GM21529 (cell line): ENCODE measurements at regions not wholly inside any gene's neighbourhood (a gene's known extent, or its start where the extent isn't known, plus 50 kb on each side); places are given as distances from the start of the nearest gene placed in this dataset.

Source experiments
- ATAC-seq: cut with Tn5 transposase; IDR thresholded peaks from one replicate; pipeline ENCODE4 v1.9.1; 2021; ENCODE audit not compliant: unreplicated experiment

DNA sequence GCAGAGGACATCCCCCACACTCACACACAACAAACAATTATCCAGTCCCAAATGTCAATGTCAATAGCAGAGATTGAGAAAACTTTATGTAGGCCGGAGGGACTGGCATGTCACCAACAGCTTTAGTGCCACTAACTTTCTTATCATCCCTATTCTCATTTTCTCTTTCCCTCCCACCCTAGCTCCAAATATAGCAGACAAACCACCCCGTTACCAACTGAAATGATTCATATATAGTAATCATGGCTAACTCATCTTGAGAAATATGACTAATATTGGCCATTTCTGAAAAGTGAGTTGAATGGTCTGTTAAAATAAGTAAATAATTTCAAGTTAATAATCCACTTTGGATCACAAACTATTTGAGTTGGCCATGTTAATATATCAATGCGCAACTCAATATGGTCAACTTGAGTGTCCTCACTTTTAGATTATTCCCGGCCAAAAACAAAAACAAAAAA is 242.1 kb upstream of the RND3 start:
- ATAC-seq, result peak; percentile 59

DNA sequence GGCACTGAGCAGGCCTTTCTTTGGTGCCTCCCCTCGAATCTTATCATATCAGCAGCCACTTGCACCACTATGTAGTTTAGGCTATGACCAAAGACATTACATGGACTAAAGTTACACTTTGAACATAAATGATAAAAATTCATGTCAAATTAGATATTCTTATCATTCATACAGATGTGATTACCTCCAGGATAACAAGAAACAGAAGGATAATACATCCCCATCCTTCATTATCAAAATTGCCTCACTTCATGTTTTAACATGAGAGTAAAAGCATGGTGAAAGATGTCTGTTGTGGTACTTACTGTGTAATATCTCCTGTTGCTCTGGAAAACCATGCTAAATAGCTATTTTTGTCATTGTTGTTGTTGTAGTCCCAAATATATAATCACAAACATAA is 230.8 kb upstream of the RND3 start:
- no peak for ATAC-seq

DNA sequence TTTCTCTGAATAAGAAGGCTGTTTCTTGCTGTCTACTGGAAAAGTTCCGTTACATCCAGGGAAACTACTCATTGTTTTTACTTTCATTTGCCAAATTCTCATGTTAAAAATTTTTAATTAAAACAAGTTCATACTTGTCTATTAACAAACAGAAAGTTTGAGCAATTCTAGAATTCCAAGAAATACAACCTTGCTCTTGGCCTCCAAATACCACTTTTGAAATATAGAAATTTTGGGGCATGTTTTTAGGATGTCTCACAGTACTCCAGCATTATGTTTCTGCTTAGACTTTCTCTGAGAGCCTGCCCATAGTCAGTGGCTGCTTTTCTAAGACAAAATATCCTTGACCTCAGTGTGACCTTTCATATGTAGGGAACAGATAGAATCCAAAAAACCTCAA is 228.7 kb upstream of the RND3 start:
- no peak for ATAC-seq

DNA sequence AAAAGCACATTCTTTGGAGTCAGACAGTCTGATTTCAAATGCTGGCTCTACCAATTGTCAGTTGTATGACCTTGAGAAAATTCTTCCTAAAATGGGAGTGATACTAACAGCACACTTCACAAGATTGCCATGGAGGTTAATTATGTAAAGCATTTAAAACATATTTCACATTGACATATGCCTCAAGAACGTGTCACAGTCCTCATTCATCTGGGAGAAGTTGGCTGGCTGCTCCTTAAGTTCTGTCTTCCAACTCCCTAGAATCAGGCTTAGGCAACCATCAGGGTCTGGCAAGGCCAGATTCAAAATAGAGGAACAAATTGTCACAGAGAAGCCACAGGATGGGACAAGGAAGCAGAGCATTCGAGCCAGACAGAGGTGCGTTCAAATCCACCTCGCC is 228.0 kb upstream of the RND3 start:
- ATAC-seq, result no peak

DNA sequence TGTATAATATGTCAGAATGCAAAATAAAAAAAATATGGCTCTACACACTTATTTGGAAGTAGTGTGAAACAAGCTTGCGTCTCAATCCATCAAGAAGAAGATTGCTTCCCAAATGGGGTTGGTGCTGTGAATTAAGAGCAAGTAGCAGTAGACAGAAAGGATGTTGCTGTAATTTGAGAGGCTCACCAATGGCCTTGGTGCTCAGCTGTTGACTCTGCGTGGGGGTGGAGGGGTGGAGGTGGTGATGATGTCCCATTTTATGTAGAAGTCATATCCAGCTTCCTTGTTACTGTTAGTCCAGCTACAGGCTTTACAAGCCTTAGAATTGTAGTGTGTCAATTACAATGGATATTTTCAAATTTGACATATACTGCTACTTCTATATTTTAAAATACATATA is 223.4 kb upstream of the RND3 start:
- no peak for ATAC-seq

DNA sequence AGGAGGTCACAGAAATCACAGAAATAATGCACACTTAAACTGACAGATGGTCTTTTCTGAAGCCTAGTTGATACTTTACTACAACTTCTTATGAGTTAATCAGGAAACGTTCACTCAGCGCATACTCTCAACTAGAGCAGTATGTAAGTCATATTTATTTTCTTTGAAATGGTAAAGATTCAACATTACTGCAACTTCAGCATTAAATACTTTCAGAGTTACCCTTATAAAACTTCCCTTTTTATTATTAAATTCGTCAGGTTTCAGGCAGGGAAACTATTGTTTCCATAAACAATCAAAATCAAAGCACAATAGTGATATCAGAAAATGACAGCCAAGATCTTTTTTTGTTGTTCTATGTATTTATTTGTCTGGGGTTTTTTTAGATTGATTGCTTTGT is 222.6 kb upstream of the RND3 start:
- no peak for ATAC-seq

DNA sequence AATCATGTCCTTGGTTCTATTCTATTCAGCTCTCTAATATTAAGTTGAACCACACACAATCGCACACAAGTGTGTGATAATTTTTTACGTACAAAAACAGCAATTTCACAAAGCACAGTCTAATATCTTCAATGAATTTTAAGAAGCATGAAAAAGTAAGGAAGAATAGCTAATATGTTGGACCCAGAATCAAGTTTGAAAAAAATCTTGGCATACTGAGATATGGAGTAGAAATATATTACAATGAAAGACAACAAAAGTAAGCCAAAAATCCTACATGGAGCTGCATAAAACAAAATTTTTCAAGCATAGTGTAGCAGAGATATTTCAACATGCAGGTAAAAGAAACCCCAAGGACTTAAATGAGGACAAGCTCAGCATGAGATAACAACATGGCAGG is 219.1 kb upstream of the RND3 start:
- ATAC-seq, result no peak

DNA sequence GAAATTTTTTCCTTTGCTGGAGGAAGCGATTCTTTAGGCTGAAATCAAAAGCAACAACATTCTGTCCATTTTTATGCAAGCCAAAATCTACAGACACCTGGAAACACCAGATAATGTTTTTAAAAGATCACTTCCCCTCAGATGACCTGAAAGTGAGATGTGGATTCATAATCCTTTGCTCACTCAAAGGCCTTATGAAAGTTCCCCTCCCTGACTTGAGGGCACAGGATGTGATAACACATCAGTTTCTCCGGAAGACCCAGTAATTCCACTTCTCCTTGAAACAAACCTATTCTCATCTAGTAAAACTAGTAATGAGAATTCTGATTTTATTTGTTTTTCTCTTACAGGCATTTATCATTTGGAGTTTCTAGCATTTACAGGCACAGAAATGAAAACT is 218.3 kb upstream of the RND3 start:
- peak; percentile 59 for ATAC-seq

DNA sequence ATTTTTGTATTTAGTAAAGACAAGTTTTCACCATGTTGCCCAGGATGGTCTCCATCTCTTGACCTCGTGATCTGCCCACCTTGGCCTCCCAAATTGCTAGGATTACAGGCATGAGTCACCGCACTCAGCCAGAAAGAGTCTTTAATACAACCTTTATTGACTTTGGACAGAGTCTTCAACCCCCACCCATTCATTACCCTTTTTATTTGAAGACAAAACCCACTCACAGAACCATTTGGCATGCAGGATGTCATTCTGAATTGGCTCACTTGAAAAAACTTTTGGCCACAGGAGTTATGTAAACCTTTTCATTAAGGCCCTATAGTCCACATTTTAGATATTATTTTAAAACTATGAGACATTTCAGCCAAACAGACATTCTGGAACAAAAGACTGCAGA is 217.9 kb upstream of the RND3 start:
- ATAC-seq, result no peak

DNA sequence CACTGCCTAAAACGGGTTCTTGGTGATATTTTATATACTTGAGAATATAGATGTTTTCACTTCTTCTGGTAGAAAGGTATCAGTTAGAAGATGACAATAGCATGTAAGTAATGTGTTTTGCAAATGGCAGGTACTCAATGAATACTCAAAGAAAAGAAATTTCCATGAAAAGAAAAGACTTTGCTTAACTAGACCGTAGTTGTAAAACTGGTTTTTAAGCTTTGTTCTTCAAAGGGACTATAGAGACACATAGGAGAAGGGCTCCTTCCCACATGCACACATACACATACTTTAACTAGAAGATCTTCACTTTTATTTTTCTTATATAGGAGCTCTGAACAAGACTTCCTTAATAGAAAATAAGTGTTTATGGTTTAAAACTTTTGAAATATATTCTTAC is 215.3 kb upstream of the RND3 start:
- ATAC-seq, result no peak

DNA sequence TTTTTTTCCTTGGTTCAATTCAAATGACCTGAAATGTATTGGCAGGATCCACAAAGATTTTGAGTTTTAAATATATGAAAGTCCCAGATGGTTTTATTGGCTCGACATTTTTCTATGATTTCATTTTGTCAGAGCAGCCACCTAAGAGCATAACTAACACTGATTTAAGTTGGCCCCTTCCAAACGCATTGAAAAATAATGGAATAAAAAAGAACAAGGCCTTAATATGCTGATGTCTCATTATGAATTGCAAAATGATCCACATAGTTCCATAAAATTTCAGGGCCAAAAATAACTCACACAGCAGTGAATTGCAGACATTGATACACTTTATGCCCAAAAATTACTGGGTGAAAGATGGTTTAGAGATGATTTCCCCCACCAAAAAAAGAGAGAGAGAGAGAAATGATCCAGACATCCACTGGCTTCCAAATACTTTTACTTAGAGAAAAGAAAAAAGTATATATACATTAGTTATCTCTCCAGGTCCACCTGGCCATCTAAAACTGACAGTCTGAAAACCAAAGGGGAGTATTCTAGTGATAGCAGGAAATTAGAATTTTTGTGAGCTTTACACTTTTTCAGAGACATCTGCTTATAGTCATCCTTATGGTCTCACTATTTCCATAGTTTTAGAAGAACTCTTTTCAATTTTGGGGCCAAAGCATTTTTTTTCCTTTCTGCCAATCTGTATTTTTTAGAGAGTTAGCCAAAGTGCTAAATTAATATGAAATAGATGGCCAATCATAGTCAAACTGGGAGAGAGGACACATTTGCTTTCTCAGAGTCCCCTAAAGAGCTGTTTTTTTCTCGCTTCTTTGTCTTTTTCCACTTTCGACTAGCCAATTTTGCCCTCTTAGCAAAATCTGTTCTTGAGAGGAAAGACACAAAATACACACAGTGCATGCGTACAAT is 213.5 kb upstream of the RND3 start:
- ATAC-seq, result no peak

DNA sequence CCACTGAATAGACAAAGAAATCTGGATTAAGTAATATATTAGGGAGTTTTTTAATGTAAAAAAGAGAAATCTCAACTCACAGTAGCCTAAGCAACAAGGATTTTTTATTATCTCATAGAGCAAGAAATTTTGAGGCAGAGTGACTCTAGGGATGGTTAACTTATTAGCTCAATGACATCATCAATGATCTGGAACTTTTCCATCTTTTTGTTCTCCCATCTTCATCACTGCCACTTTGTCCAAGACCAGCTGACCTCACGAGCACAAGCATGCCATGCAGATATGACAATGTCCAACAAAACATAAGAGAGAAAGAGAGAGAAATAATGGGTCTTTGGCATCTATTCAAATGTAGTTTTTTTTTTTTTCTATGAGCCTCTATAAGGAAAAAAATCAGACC is 211.8 kb upstream of the RND3 start:
- no peak for ATAC-seq

DNA sequence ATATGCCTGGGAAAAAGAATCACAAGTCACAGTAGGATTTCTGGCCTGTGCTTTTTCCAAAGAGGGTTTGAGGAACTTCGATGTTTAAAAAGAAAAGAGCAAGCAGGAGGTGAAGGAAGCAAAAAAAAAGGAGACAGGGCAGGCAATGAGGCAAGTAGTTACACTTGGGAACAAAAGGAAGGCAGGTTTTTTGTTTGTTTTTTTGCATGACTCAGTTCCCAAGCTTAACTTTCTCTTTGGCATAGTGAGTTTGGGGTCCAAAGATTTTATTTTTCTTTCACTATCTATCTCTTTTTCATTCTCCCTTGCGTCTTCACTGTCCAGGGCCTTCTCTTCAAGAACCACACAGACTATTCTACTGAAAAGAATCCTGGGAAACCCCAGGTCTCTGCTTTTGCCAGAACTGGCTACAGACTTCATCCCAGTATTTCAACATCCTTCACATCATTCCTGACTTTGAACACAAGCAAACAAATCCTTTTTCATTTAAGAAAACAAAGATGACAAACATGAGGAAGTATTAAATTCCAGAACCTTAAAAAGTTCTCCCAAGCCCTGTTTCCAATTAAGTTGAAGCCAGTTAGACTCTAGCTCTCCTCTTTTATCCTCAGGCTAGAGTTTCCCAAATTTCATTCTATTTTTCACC is 210.7 kb upstream of the RND3 start:
- ATAC-seq, result no peak

DNA sequence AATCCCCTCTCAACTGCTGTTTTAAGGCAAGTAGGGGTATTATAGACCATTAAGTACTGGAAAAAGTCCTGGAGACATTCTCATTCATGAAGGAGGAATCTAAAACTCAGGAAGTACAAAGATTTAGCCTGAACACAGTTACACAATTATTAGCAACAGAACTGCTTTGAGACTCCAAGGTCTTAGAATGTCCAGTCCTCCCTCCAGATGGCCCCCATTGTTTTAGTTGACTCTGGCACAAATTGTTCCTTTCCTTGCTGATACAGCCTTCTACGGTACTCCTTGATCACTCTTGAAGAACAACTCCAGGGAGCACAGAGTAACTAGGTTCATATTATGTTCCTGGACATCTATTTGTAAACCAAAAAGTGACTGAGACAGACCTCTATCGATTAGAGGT is 210.1 kb upstream of the RND3 start:
- ATAC-seq, result no peak

DNA sequence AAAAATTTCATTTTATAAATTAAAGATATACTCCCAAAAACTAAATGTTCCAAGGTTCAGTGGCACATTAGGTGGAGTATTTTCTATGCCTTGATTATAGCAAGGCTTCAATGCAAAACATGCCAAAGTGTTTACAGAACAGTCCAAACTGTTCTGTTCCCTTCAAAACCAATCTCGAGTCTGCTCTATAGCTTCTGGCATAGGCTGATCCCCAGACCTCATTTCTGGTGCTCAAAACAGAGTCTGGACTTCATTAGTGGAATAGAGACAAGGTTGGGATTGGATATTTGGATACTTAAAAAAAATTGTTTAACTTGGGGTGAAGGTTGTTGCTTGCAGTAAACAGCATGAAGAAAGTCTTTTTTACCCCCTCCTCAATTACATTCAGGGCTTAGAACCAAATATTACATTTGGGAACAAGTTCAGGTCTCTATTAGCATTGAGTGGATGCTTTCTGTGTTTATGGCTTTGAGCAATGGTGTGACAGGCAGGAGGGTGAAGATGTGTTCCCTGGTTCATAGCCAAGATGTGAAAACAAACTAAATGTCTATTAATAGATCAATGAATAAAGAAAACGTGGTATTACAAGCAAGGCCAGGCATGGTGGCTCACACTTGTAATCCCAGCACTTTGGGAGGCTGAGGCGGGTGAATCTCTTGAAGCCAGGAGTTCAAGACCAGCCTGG is 208.1 kb upstream of the RND3 start:
- no peak for ATAC-seq

DNA sequence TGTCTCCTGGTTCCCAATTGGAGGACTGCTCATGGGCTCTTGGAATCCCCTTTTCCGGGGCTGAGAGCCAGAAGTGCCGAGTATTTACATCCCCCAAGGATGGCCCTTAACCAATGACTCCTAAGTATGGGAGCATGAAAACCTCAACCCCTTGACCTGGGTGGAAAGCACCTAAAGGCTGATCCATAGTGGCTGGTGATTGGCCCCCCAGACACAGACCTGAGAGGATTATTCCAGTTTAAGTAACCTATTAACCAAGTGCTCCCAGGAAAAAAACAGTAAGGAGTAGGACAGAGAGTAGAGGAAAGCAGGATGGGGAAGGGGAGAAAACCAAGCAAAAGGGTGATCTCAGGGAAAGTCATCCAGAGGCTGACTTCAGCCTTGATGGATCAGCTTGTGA is 206.1 kb upstream of the RND3 start:
- no peak for ATAC-seq

DNA sequence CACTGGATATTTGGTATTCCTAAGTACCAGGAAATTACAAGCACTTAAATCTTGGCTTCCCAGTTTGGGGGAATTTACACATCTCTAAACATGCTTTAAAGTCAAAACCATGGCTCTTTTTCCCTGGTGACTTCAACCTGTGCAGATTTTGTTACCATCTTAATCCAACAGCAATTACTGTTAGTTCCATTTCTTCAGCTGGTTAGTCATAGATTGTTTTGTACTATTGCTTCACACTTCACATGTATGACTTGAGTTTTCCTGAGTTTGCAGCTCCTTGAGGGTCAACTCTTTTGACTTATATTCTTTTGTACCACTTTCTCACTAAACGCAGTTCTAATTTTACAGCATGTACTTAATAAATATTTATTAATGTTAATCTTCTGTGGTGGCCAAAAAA is 203.4 kb upstream of the RND3 start:
- ATAC-seq, result no peak

DNA sequence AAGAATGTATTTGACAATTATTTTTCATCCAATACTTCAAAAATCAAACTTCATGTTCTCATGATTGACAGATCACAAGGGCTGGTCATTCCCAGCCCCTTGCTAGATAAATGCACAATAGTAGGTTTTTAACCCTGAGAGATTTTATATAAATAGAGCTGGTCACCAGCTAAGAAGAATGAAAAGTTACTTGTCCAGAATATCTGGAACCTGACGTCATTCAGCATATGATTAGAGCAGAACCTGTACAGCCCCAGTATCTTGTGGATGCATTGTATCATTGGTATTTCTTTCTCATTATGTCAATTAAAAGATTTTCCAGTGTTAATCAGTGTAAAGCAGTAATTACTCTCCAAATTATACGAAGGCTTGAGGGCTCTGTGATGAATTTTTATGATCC is 202.8 kb upstream of the RND3 start:
- no peak for ATAC-seq

DNA sequence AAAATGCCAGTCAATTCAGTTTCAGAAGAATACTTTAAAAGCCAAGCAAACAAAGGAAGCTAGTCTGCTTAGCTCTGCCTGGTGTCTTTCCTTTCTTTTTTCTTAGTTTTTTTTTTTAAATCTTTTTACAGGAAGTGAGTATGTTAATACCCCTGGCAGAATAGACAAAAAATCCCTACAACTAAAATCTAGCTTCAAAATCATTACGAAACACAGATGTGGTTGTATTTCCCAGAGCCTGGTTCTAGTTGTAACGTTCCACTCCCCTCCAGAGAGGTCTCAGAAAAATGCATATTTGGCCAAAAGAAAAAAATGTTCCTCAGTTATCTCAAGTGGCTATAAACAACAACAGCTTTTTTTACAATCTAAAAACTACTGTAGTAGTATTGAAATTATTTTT is 202.1 kb upstream of the RND3 start:
- no peak for ATAC-seq

DNA sequence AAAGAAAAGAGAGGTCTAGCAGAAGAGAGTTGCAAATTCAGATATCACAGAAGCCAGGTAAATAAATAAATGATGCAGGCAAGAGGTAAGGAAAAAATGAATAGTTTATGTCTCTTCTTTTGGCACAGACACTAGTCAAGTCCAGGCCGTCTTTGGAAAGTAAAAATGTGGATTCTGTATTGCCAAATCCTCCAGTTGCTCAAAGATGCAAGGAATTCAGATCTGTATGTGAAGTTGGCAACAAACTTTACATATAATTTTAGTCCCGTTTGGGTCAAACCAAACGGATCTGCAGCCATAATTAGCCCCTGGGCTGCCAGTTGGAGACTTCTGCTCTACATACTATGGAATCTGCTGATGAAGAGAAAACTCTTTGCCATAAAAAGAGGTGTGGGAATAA is 200.5 kb upstream of the RND3 start:
- ATAC-seq, result no peak

DNA sequence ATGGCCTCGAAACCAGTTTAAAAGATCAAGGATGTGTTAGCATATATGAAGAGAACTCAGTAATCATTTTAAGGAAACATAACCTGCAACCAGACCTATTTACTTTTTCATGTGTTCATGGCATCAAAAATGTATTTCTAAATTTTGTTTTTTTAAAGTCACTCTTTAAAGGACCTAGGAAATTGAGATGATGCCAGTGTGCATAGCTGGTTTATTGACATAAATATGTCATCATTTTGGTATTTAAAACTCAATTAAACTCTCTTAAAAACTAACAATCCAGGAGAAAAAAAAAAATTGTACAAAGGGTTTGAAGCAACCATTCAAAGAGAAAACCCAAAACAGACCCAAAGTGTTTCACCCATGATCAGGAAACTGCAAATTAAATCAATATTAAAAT is 198.9 kb upstream of the RND3 start:
- ATAC-seq, result no peak
